ENCODE measurements at regions not wholly inside any gene's neighbourhood (a gene's known extent, or its start where the extent isn't known, plus 50 kb on each side); places are given as distances from the start of the nearest gene placed in this dataset.

DNA sequence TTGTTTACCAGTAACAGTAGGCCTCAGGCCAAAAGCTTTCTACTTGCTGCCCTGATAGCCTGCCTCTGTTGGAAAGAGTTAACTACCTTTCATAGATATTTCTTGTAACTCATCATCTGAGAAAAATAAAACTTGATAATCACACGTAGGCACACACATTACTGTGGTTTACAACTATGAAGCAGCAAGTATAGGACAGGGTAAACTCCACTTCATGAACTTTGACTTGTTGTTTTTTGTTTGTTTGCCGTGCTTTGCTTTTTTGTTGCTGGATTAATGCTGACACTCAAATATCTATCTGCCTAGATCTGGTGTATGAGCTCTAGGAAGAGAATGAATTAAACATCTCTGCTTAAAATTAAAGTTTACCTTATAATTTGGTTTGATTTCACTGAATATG, 924.7 kb upstream of the ADGRL2 start:
- intact Hi-C loops (cut with micrococcal nuclease; ENCODE audit: unreplicated experiment) = no loop called here
- H3K27me3 ChIP-seq (replicated peaks; ENCODE audit: insufficient read depth, low read depth, low read length, poor library complexity) = no peaks in the 10 kb centered on the region
- TF ChIP-seq, protein P1, sequence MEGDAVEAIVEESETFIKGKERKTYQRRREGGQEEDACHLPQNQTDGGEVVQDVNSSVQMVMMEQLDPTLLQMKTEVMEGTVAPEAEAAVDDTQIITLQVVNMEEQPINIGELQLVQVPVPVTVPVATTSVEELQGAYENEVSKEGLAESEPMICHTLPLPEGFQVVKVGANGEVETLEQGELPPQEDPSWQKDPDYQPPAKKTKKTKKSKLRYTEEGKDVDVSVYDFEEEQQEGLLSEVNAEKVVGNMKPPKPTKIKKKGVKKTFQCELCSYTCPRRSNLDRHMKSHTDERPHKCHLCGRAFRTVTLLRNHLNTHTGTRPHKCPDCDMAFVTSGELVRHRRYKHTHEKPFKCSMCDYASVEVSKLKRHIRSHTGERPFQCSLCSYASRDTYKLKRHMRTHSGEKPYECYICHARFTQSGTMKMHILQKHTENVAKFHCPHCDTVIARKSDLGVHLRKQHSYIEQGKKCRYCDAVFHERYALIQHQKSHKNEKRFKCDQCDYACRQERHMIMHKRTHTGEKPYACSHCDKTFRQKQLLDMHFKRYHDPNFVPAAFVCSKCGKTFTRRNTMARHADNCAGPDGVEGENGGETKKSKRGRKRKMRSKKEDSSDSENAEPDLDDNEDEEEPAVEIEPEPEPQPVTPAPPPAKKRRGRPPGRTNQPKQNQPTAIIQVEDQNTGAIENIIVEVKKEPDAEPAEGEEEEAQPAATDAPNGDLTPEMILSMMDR (conservative IDR thresholded peaks at IDR 0.05; ENCODE audit: low read depth, low read length) = no peak
- TF ChIP-seq EZH2 (IDR thresholded peaks at IDR 0.05; ENCODE audit: borderline replicate concordance, low read depth, low read length, poor library complexity, severe bottlenecking) = no peak
- no peaks in the 10 kb centered on the region for H3K4me1 ChIP-seq (ENCODE audit: insufficient read depth, low read length, poor library complexity, severe bottlenecking)
- no peak overlapping the region for H3K4me3 ChIP-seq (ENCODE audit: low read depth, low read length, poor library complexity, severe bottlenecking)
- DNase-seq (ENCODE audit: low spot score) = no peak
- H3K27ac ChIP-seq (ENCODE audit: low read depth, low read length, poor library complexity, severe bottlenecking) = no peak overlapping the region
- ChIA-PET POLR2A (ENCODE audit: low non-redundant PET) (no interaction called here), CTCF (no interaction called here)
- BruUV-seq (replicated peaks) = no TSS peak
- no peaks in the 10 kb centered on the region for H3K36me3 ChIP-seq (ENCODE audit: insufficient read depth, low read length, poor library complexity, severe bottlenecking)
- no peaks in the 10 kb centered on the region for H3K9me3 ChIP-seq (ENCODE audit: low read depth, low read length, poor library complexity, severe bottlenecking)

DNA sequence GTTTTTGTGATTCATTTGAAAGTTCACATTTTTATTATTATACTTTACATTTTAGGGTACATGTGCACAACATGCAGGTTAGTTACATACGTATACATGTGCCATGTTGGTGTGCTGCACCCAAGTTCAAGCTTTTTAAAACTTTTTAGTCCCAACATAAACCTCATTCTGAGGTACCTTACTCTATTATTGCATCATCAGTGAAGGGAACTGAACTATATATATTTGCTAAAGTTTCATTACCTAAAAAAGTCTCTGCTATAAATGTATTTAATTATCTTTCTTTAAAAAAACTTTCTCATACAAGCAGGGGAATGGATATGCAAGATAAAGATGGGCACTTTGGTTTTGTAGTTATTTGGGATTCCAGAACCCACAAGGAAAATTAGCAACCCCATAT, 931.4 kb upstream of the ADGRL2 start:
- no peak overlapping the region for H3K27ac ChIP-seq (ENCODE audit: low read depth, low read length, poor library complexity, severe bottlenecking)
- H3K36me3 ChIP-seq (ENCODE audit: insufficient read depth, low read length, poor library complexity, severe bottlenecking) = no peaks in the 10 kb centered on the region
- H3K4me1 ChIP-seq (ENCODE audit: insufficient read depth, low read length, poor library complexity, severe bottlenecking) = no peaks in the 10 kb centered on the region
- TF ChIP-seq, protein P1 (conservative IDR thresholded peaks at IDR 0.05; ENCODE audit: low read depth, low read length) = no peak
- TF ChIP-seq EZH2 (IDR thresholded peaks at IDR 0.05; ENCODE audit: borderline replicate concordance, low read depth, low read length, poor library complexity, severe bottlenecking) = no peak
- ChIA-PET POLR2A (ENCODE audit: low non-redundant PET) (no interaction called here), CTCF (no interaction called here)
- no peaks in the 10 kb centered on the region for H3K27me3 ChIP-seq (replicated peaks; ENCODE audit: insufficient read depth, low read depth, low read length, poor library complexity)
- H3K4me3 ChIP-seq (ENCODE audit: low read depth, low read length, poor library complexity, severe bottlenecking) = no peak overlapping the region
- BruUV-seq (replicated peaks) = no TSS peak
- intact Hi-C loops (cut with micrococcal nuclease; ENCODE audit: unreplicated experiment) = no loop called here
- DNase-seq (ENCODE audit: low spot score) = no peak
- no peaks in the 10 kb centered on the region for H3K9me3 ChIP-seq (ENCODE audit: low read depth, low read length, poor library complexity, severe bottlenecking)

DNA sequence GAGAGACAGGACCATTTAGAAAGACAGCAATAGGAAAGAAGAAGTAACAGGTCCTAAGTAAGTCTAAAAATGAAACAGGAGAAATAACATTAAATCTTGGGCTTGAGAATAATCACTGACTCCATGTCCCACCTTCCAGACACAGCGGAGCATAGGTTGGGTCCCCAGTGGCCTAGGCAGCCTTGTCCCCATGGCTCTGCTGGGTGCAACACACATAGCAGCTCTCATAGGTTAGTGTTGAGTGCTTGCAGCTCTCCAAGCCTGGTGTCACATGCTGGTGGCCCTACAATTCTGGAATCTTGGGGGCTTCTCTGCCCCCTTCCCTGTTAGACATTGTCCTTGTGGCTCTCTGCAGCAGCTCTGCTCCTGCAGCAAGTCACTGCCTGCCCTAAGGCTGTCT, 952.8 kb upstream of the ADGRL2 start:
- Histone ChIP-seq H3K36me3 (ENCODE audit: insufficient read depth, low read length, poor library complexity, severe bottlenecking) (no peaks in the 10 kb centered on the region), H3K4me1 (ENCODE audit: insufficient read depth, low read length, poor library complexity, severe bottlenecking) (no peaks in the 10 kb centered on the region), H3K27me3 (replicated peaks; ENCODE audit: insufficient read depth, low read depth, low read length, poor library complexity) (no peaks in the 10 kb centered on the region), H3K4me3 (ENCODE audit: low read depth, low read length, poor library complexity, severe bottlenecking) (no peak overlapping the region), H3K27ac (ENCODE audit: low read depth, low read length, poor library complexity, severe bottlenecking) (no peak overlapping the region), H3K9me3 (ENCODE audit: low read depth, low read length, poor library complexity, severe bottlenecking) (no peaks in the 10 kb centered on the region)
- DNase-seq (ENCODE audit: low spot score) = no peak
- POLR2A ChIA-PET (ENCODE audit: low non-redundant PET) = no interaction called here
- BruUV-seq (replicated peaks) = no TSS peak
- intact Hi-C loops (cut with micrococcal nuclease; ENCODE audit: unreplicated experiment) = no loop called here
- CTCF ChIA-PET = no interaction called here
- no peak for TF ChIP-seq EZH2 (IDR thresholded peaks at IDR 0.05; ENCODE audit: borderline replicate concordance, low read depth, low read length, poor library complexity, severe bottlenecking)
- TF ChIP-seq, protein P1 (conservative IDR thresholded peaks at IDR 0.05; ENCODE audit: low read depth, low read length) = no peak

Data from A673 (cell line).